SK-N-SH (cell line): ENCODE measurements at regions not wholly inside any gene's neighbourhood (a gene's known extent, or its start where the extent isn't known, plus 50 kb on each side); places are given as distances from the start of the nearest gene placed in this dataset.

Experiments used
- ELF1 ChIP-seq: IDR thresholded peaks from 2 replicates; pipeline ENCODE4 v1.4.0; 2012
- EP300 ChIP-seq, 2 experiments: IDR thresholded peaks; 2 replicates each; pipeline versions ENCODE4 v1.4.0 to v1.6.1; 2012; ENCODE audit warnings: borderline replicate concordance in 1 of 2, low read depth in 1 of 2, low read length in 1 of 2
- MEF2A ChIP-seq: IDR thresholded peaks from 2 replicates; pipeline ENCODE4 v1.4.0; 2012; ENCODE audit warnings: low read depth, borderline replicate concordance
- NRF1 ChIP-seq: IDR thresholded peaks from 2 replicates; pipeline ENCODE4 v1.6.1; 2012; ENCODE audit warnings: low read depth, mild to moderate bottlenecking, low read length
- POLR2AphosphoS5 ChIP-seq: IDR thresholded peaks from 2 replicates; pipeline ENCODE4 v1.6.1; 2012; ENCODE audit warnings: low read depth, low read length
- RAD21 ChIP-seq: IDR thresholded peaks from 2 replicates; pipeline ENCODE4 v1.6.1; 2012; ENCODE audit warnings: mild to moderate bottlenecking, low read length
- RCOR1 ChIP-seq: fragments of 150-350 bp; IDR thresholded peaks from 2 replicates; pipeline ENCODE4 v1.6.1; 2017; ENCODE audit warnings: antibody characterized with exemption, low read length
- RXRA ChIP-seq: IDR thresholded peaks from 2 replicates; pipeline ENCODE4 v1.4.0; 2012; ENCODE audit warnings: low read depth, mild to moderate bottlenecking, borderline replicate concordance
- SIN3A ChIP-seq: IDR thresholded peaks from 2 replicates; pipeline ENCODE4 v1.6.1; 2012; ENCODE audit warnings: low read depth, mild to moderate bottlenecking, low read length, moderate library complexity, borderline replicate concordance
- SMC3 ChIP-seq: IDR thresholded peaks from 2 replicates; pipeline ENCODE4 v1.6.1; 2012; ENCODE audit warnings: low read depth, low read length, improper control_type of control experiment
- TF ChIP-seq, protein P1 (sequence below): fragments of 200-600 bp; sonication (generic); IDR thresholded peaks from 2 replicates; pipeline ENCODE4 v1.6.1; 2017; ENCODE audit warnings: antibody characterized with exemption, mild to moderate bottlenecking, moderate library complexity
- TF ChIP-seq, protein P2 (sequence below): IDR thresholded peaks from 2 replicates; pipeline ENCODE4 v1.4.0; 2012; ENCODE audit warnings: low read depth

DNA sequence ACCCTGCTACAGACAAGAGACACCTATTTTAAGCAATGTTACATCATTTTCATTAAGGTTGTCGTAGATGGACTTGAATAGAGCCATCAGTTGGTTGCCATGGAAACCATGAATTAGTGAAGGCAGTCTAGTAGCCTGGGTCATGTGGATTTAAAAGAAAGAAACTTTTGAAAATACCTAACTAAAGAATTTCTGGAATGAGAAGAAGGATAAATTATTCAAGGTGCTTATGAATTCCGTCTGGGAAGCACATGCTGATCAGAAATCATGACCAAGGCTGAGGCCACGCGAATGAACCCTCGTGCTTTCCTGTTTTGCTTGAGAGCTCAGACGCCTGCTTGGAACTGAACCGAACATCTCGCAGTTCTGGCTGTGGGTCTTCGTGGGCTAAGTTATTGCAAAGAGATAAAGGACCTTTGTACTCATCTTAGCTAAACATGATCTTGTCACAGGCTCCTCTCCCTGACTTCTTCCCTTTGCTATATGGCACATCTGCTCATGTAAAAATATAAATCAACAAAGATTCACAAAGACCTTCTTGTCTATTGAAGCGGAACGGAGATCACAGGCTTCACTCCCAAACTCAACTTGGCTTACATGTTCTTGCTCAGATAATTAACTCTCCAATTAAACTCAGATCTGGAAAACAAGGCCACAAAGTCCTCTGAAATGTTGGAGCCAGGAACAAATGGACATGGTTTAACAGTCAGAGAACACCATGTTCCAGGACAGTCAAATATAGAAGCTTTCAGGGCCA lies 140.2 kb downstream of the NUFIP1 start:
- TF ChIP-seq SMC3 (no peak), POLR2AphosphoS5 (no peak), NRF1 (no peak), RCOR1 (no peak), RAD21 (no peak), SIN3A (no peak), RXRA (no peak), MEF2A (no peak), ELF1 (no peak), EP300 (IDR thresholded peaks at IDR 0.05; ENCODE audit: borderline replicate concordance in 1 of 2, low read depth in 1 of 2, low read length in 1 of 2) (no peak)
- TF ChIP-seq, protein P1, sequence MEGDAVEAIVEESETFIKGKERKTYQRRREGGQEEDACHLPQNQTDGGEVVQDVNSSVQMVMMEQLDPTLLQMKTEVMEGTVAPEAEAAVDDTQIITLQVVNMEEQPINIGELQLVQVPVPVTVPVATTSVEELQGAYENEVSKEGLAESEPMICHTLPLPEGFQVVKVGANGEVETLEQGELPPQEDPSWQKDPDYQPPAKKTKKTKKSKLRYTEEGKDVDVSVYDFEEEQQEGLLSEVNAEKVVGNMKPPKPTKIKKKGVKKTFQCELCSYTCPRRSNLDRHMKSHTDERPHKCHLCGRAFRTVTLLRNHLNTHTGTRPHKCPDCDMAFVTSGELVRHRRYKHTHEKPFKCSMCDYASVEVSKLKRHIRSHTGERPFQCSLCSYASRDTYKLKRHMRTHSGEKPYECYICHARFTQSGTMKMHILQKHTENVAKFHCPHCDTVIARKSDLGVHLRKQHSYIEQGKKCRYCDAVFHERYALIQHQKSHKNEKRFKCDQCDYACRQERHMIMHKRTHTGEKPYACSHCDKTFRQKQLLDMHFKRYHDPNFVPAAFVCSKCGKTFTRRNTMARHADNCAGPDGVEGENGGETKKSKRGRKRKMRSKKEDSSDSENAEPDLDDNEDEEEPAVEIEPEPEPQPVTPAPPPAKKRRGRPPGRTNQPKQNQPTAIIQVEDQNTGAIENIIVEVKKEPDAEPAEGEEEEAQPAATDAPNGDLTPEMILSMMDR: no peak
- TF ChIP-seq, protein P2, sequence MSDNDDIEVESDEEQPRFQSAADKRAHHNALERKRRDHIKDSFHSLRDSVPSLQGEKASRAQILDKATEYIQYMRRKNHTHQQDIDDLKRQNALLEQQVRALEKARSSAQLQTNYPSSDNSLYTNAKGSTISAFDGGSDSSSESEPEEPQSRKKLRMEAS: no peak
